HG02759 (cell line): ENCODE measurements at regions not wholly inside any gene's neighbourhood (a gene's known extent, or its start where the extent isn't known, plus 50 kb on each side); places are given as distances from the start of the nearest gene placed in this dataset.
A peak's percentile ranks its signal among the peaks of the same experiment; 100 is the strongest.

Experiments
- ATAC-seq: cut with Tn5 transposase; IDR thresholded peaks from one replicate; pipeline ENCODE4 v1.9.1; 2021; ENCODE audit warnings: mild to moderate bottlenecking, moderate library complexity; ENCODE audit not compliant: unreplicated experiment

DNA sequence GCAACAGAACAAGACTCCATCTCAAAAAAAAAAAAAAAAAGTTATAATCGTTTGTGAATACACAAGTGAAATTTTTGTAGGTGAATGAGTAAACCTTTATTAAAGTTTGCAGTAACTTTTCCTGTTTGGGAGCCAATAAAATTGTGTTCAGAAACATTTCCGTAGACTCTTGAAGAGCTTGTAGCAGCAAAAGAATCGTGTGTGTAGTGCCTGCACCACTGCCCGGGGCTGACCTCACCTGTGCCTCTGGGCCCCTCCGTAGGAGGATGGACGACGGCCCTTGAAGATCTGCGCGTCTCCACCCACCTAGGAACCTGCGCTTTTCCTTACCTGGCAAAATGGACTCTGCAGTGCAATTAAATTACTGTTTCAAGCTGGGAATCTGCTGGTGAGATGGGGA, 366.0 kb downstream of the THBS2 start:
- ATAC-seq, result no peak

DNA sequence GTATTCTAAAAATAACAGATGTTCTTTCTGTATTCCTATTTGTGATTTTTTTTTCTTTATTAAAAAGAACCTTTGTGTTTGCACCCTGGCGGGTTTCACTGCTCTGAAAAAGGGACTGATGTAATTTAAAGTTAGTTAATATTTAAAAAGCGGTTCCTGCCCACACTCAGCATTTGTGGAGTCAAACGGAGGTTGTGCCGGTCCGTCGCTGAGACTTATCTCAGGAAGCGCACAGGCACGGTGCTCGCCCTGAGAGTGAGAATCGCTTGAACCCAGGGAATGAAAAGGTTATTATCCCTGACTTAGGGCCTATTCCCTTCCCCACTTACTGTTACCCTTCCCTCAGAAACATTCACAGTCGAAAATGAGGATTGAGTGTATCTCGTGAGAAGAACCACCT, 366.7 kb downstream of the THBS2 start:
- no peak for ATAC-seq

DNA sequence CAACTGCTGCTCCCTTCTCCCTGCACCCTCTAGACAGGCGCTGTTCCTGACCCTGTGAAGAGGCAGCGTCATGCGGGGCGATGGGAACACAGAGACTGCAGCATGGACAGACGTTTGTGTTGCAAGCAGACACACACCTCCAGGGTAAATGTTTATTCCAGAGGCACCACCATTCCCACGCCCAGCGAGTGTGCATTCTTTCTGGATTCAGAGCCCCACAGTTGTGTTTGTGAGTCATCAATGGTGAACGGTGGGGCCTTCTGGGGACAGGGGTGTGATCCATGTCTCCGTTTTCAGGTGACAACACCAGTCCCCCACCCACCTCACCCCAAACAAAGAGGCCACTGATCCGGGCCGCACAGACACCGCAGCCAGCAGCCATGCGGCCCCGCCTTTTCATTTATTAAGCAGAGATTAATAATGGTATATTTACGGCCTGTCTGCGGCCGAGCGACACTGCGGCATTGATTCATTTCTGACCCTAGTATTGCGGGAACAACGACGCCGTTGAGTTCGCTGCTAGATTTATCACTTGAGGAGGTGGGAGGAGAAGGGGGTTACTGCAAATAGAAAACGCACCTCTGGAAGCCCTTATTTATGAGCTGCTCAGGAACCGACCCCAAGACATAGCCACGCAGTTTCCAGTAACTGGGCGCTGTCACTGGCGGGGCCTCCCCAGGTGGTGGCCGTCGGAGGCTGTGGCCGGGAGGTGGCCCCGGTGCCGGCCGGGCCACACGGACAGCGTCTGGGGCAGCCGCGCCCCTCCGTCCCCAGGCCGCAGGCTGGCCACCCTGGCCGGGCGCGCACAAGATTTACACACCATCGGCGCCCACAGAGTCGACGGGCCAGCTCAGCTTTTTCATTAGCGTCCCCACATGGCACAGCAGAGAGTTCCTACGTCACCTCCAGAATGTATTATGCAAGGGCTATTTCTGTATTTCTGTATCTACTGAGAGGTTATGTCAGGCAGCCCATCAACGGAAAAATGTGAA, 367.6 kb downstream of the THBS2 start:
- ATAC-seq, result no peak

DNA sequence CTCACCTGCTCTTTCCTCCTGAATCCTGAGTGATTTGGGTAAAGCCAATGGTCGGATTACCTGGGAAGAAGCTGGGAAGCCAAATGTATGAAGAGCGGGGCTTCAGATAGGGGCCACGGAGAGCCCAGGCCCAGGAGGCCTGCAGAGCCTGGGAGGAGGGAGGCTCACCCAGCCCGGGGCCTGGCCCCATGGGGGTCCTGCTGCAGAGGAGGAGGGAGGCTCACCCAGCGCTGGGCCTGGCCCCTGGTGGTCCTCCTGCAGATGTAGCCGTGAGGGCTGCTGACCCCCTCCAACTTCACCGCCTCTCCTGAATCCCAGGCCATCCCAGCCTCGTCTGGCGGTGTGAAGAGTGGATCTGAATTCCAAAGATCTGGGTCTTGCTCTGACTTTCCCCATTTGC, 368.4 kb downstream of the THBS2 start:
- no peak for ATAC-seq

DNA sequence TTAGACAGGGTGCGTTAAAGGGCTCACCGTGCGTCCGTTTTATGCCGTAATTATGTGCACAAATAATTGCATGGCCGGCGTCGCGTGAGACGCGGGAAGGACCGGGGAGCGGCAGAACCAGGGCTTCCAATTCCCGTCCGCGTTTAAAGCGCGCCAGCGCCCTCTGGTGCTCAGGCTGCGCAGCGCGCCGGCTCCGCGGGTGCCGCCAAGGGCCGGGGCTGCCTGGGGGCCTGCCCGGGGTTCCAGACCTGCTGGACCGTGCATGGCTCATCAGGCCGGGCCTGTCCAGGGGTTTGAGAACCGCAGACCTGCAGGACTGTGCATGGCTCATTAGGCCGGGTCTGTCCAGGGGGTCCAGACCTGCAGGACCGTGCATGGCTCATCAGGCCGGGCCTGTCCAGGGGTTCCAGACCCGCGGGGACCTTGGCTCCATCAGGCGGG, 369.0 kb downstream of the THBS2 start:
- peak; percentile 86 for ATAC-seq

DNA sequence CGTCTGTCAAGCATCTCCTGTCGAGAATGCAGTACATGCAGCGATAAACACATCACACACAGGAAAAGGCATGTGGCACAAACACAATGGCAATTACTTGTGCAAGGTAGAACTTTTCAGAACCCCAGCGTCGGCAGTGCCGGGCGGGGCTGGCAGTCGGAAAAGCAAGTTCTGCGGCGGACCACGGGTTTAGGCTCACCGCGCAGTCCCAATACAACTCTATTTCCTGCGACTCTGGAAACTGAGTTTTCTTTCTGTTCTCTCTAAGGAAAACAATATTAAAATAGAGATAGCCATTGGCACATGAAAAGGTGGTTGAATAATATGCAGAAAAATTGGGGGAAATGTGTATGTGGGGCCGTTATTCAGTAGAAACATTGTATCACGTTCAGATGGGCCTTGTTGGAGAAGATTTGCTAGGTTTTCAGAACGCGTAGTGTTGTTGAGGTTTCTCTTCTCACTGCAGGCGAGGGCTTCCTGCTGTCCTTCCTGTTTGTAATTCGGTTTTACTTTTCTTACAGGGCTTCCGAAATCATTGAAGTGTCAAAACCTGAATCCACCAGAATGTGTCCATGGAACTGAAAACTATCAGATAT, 369.5 kb downstream of the THBS2 start:
- no peak for ATAC-seq

DNA sequence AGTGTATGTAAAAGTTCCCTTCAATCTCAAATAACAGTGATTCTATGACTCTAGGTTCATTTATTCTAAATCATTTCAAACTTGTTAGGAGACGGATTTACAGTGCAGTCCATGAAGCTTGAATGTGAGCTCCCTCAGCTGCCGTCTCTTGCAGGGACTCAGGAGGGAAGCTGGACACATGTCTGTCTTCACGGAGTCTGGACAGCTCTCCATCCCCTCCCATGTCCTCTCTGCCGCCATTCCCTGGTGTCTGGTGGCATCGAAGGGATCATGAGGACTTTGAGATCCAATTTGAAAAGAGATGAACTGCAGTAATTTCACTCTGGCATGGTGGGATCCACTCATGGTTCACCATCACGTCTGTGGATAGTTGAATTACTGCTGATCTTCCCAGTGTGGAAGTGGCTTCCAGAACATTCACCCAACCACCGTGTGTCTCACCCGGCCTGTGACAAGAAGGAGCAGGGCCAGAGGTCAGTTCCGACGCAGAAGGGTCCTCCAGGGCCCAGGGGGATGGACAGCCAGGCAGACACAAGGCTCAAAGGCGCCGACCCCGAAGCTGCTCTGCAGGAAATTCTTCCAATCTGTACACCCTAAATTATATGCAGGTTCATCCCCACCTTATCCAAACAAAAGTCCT, 370.1 kb downstream of the THBS2 start:
- no peak for ATAC-seq

DNA sequence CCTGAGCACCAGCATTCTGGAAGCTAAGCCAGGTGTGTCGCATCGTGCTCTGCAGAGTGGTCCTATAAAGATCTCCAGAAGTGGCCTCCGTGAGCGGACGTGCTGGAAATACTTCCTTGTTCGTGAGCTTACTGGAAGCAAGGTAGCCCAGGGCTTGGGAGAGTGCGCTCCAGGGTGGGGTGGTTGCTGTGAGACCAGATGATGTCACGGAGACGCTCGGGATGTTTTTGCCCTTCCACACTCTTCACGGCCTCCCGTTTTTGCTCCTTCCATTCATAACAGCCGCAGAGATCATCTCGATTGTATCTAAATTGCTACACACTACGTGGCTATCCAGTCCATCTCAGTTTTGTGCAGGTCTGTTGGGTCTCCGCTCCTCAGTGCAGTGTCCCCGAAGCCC, 373.4 kb downstream of the THBS2 start:
- ATAC-seq, result no peak

DNA sequence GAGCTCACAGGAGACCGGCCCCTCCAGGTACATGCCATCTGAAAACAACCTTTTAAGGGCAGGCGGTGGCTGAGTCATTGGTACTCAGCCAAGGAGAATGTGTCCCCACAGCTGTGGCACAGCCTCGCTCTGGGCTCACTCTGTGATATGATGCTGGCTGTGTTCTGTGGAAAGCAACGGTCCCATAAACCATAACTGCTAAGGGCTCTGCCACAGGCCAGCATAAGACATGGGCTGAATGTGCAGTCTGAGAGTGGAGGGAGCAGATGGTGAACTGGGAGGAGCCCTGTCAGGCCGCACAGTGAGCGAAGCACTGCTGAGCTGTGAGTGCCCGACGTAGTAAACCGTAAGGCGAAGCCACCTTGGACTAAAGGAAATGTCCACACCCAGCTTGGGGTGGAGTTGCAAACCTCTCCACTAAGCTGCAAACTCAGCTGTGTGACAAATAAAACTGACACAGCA, 375.8 kb downstream of the THBS2 start:
- no peak for ATAC-seq

DNA sequence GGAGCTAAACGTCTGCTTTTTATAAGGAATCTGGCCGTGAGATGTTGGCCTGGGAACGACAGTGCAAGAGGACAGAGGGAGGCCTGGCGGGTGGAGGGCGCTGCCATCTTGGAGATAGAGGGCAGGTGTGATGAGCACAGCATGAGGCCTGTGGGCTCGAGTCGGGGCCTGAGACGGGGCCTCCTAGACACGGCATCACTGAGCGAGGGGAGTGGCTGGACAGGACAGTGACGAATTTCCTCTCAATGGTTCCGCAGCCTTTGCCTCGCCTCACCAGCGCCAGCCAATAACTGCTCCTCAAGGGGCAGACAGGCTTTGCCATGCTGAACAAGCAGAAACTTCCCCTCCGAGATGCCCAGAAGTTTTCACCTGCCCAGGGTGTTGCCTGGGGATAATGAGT, 376.7 kb downstream of the THBS2 start:
- ATAC-seq, result no peak

DNA sequence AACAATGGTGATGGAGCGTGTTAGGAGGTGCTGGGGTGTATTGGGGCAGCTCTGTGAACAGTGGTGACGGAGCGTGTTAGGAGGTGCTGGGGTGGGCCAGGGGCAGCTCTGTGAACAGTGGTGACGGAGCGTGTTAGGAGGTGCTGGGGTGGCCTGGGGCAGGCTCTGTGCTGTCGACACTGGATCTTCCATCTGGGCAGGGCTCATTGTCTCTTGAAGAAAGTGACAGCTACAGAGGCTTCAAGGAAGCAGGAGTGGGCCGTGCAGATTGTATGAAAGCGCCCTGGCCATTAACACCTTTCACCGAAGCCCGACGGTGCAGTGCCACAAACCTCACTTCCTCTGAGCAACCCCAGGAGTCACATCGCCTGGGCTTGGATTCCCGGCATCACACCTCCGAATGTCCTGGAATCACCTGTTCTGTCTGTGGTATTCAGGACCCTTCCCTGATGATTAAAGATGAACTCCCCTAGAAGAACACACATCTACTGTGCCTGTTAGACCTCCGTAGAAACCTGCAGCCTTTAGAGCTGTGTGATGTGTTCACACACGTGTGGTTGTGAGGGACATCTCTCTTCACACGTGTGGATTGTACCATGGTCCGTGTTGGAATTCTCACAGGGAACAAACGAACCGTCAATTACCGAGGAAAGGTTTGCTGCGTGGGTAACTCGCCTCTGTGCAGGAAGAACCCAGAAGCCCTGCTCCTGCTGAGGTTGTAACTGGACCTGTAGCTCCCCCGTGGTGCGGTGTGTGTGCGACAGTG, 377.7 kb downstream of the THBS2 start:
- ATAC-seq, result no peak

DNA sequence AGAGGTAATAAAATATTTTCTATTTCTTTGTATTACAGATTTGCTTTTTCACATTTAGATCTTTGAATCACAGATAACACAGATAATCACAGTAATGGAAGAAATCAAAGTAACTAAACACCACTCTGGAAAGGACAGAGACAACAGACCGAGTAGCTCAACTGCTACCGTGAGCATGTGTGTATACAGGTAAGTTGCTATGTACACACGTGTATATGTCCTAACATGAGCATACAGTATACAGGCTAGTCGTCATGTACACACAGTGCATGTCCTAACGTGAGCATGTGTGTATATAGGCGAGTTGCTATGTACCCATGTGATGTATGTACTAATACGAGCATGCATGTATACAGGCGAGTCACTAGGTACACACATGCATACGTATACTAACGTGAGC, 379.0 kb downstream of the THBS2 start:
- ATAC-seq, result no peak

DNA sequence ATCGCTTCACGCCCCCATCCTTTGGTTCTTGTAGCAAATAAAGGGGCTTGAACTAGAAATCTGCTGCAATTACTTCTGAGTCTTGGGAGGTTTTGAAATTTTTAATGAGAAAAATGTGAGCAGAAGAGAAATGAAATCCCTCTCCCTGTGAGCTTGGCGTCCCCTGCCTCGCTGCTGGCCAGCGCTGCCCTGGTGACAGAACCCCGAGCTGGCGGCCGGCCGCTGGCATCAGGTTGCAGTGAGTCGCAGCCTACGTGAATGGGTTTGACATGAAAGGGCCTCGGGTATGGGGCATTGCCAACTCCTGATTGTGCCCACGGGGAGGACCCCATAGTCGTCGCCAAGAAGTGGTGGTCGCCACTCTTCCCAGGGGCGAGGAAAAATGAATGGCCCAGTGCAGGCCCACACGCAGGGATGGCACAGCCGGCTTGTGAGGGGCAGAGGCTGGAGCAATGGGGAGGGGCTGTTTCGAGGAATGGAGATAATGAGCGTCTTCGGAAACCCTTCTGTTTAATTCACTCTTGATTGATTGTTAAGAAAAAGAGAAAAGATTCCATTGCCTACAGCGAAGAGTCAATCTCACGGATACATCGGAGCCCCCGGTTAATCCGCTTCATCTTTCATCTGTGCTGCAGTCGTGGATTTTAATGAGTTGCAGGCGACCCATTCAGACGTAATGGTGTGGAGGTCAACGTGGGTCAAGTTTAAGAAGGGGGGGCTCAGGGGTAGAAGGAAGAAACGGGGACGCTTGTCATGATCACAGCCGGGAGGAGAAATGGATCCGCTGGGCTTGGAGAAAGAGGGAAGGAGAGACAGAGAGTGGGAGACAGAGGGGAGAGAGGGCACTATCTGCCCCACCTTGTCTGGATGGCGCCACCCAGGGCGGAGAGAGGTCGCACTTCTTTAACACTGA, 380.1 kb downstream of the THBS2 start:
- no peak for ATAC-seq

DNA sequence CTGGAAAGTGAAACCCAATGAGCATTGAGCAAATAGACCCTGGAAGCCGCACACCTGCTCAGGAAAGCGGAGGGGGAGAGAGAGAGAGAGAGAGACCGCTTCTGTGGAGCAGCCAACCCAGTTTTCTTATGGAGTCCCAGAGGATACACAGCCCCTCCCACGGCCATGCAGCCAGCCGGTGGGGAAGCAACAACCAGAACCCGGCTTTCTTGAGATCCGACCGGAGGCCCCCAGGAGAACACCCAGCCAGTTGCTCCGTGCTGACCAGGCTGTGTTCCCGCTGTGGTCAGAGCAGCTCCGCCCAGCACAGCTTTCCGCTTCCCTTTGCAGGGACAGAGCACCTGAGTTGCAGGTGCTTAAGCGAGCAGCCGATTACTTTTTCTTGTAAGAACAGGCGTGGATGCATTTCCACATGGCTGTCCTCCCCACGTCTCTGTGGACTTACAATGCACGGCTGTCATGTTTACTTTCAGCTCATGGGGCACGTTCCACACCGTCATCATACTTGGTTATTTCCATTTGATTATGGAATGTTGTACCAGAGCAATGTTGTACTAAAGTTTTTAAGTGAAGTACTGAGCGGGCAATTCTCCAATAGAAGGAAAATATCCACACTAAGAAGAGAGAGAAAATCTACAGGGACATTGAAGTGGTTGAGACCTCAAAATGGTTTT, 381.9 kb downstream of the THBS2 start:
- no peak for ATAC-seq

DNA sequence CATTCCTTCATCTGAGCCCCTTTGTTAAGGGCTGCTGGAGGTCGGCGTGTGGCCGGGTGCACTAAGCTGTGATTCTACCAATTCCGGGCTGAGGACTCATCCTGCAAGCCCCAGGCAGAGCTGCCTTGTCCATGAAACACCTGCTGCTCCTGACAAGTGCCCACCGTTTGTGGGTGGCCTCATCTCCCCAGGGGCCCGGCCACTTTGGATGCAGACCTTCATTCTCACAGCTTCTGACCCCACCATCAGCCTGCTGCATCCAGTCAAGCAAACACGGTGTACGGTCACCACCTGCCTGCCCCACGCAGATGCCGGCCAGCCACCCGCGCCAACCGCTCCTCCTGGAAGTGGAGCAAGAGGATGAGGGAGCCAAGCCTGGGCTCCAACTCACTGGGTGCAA, 382.7 kb downstream of the THBS2 start:
- ATAC-seq, result no peak

DNA sequence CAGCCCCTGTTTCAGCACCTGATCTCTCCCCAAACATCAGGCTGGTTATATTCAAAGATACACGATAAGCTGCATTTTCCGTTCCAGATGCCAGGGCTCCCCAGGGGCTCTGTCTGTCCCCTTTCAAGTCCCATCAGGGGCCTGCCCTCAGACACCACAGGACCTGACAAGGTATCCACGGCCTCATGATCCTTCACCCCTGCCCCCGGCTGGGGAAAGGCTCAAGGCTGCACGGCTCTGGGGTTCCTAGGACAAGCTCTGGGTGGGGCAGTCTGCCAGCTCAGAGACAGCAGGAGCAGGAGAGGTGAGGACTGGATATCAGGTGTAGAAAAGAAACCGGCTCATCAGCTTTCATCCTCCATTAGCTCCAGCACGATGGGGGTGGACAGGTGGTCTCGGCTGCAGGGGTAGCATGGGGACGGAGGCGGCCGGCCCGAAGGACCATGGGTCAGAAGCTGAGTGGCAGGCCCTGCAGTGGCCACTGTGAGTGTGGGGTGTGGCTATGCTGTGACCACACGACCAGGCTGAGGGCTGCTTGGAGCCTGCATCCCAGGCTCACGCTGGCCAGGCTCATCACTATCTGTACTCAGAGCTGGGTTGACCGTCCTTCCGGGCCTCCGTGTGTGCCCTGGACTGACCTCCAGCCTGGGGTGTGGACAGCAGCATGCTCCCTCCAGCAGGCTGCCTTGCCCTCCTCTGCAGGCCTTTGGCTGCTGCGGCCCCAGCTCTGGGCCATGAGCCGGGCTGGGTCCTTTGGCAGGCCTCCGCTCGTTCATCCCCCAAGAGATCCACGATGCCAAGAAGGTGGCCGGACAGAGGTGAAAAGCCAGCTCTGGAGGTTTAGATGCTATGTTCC, 386.2 kb downstream of the THBS2 start:
- ATAC-seq, result no peak

DNA sequence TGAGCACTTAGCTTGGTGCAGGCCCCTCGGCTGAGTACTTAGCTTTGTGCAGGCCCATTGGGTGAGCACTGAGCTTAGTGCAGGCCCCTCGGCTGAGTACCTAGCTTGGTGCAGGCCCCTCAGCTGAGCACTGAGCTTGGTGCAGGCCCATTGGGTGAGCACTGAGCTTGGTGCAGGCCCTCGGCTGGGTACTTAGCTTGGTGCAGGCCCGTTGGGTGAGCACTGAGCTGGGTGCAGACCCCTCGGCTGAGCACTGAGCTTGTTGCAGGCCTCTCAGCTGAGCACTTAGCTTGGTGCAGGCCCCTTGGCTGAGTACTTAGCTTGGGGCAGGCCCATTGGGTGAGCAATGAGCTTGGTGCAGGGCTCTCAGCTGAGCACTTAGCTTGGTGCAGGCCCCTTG, 387.1 kb downstream of the THBS2 start:
- ATAC-seq, result no peak

DNA sequence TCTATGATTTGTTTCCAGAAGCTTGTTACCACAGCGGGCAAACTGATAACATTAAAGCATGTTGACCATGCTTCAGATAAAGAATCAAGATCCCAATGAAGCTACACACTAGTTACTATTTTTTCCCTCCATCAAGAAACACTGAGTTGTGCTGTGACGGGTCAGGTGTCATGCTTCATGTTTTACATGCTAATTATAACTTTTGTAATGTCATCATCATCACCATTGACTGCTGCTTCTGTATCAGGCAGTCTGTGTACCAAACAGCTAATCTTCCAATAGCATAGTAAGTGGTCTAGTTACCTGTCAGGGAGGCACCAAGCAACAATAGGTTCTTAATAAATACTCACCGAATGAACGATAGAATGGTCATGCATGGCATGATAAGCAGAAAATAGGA, 388.1 kb downstream of the THBS2 start:
- no peak for ATAC-seq
